ENCODE measurements at regions not wholly inside any gene's neighbourhood (a gene's known extent, or its start where the extent isn't known, plus 50 kb on each side); places are given as distances from the start of the nearest gene placed in this dataset.

DNA sequence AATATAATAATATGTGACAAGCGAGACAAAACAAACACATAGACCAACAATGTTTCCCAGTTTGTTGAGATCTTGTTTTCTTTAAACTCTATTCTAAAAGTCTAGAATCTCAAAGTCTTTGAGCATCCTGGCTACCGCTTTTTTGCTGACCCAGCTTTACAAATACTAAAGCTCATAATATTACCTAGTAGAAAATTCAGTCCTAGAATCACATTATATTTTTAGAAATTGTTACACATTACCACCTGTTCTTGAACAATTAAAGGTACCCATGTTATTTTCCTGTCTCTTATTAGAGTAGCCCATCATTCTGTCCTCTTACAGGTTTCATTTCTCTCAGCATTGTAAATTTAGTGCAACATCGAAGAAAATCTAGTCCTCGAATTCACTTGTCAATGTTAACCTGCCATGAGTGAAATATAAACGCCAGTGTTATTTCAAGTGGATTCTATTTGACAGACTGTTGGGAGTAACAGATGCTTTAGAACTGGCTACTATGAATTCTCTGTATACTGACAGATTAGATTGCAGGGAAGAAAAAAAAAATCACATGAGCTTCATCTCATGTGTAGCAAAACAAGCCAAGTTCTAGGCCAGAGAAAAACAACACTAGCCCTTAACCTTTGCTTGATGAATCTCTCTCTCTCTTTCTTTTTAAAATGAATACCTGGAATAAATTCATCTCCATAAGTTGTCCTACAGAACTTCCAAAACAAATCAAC lies 851.2 kb upstream of the ADAMTS5 start:
- Histone ChIP-seq H3K27me3 (no peaks in the 10 kb centered on the region), H3K9me3 (ENCODE audit: low read depth) (no peaks in the 10 kb centered on the region), H3K4me3 (no peak overlapping the region), H3K27ac (no peak overlapping the region), H3K36me3 (no peaks in the 10 kb centered on the region), H3K4me1 (ENCODE audit: low read depth) (no peaks in the 10 kb centered on the region)
- TF ChIP-seq, protein P1, sequence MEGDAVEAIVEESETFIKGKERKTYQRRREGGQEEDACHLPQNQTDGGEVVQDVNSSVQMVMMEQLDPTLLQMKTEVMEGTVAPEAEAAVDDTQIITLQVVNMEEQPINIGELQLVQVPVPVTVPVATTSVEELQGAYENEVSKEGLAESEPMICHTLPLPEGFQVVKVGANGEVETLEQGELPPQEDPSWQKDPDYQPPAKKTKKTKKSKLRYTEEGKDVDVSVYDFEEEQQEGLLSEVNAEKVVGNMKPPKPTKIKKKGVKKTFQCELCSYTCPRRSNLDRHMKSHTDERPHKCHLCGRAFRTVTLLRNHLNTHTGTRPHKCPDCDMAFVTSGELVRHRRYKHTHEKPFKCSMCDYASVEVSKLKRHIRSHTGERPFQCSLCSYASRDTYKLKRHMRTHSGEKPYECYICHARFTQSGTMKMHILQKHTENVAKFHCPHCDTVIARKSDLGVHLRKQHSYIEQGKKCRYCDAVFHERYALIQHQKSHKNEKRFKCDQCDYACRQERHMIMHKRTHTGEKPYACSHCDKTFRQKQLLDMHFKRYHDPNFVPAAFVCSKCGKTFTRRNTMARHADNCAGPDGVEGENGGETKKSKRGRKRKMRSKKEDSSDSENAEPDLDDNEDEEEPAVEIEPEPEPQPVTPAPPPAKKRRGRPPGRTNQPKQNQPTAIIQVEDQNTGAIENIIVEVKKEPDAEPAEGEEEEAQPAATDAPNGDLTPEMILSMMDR (IDR thresholded peaks at IDR 0.05; ENCODE audit: low read depth, low read length), result no peak
- peak in 1 of 2 donors; percentile 17 for DNase-seq (ENCODE audit: low read depth in 1 of 2, low spot score in 1 of 2)

GRCh38 chr21:27817074-27817473 lies 850.2 kb upstream of the ADAMTS5 start:
- DNase-seq (ENCODE audit: low read depth in 1 of 2, low spot score in 1 of 2), result peak in 1 of 2 donors; percentile 82
- Histone ChIP-seq H3K27me3 (no peaks in the 10 kb centered on the region), H3K9me3 (ENCODE audit: low read depth) (no peaks in the 10 kb centered on the region), H3K27ac (no peak overlapping the region), H3K36me3 (no peaks in the 10 kb centered on the region), H3K4me1 (ENCODE audit: low read depth) (no peaks in the 10 kb centered on the region), H3K4me3 (no peak overlapping the region)
- TF ChIP-seq, protein P1 (IDR thresholded peaks at IDR 0.05; ENCODE audit: low read depth, low read length), result no peak

- H3K27ac ChIP-seq, result no peak overlapping the region
Measured at GRCh38 chr21:27816301-27816700, 849.4 kb upstream of the ADAMTS5 start.

GRCh38 chr21:27814226-27814625 lies 847.3 kb upstream of the ADAMTS5 start:
- Histone ChIP-seq H3K27me3 (no peaks in the 10 kb centered on the region), H3K27ac (no peak overlapping the region), H3K9me3 (ENCODE audit: low read depth) (no peaks in the 10 kb centered on the region), H3K36me3 (no peaks in the 10 kb centered on the region), H3K4me3 (no peak overlapping the region), H3K4me1 (ENCODE audit: low read depth) (no peaks in the 10 kb centered on the region)
- TF ChIP-seq, protein P1 (IDR thresholded peaks at IDR 0.05; ENCODE audit: low read depth, low read length), result no peak
- no peak for DNase-seq (ENCODE audit: low read depth in 1 of 2, low spot score in 1 of 2)

More at GRCh38 chr21:27816301-27816700, 849.4 kb upstream of the ADAMTS5 start:
- Histone ChIP-seq H3K27me3 (no peaks in the 10 kb centered on the region), H3K9me3 (ENCODE audit: low read depth) (no peaks in the 10 kb centered on the region), H3K4me3 (no peak overlapping the region), H3K36me3 (no peaks in the 10 kb centered on the region), H3K4me1 (ENCODE audit: low read depth) (no peaks in the 10 kb centered on the region)
- TF ChIP-seq, protein P1 (IDR thresholded peaks at IDR 0.05; ENCODE audit: low read depth, low read length), result no peak
- DNase-seq (ENCODE audit: low read depth in 1 of 2, low spot score in 1 of 2), result no peak

- no peak overlapping the region for H3K27ac ChIP-seq
- no peak overlapping the region for H3K4me3 ChIP-seq
- TF ChIP-seq, protein P1 (IDR thresholded peaks at IDR 0.05; ENCODE audit: low read depth, low read length), result no peak
- no peaks in the 10 kb centered on the region for H3K36me3 ChIP-seq
- DNase-seq (ENCODE audit: low read depth in 1 of 2, low spot score in 1 of 2), result no peak
- H3K9me3 ChIP-seq (ENCODE audit: low read depth), result no peaks in the 10 kb centered on the region
- H3K4me1 ChIP-seq (ENCODE audit: low read depth), result no peaks in the 10 kb centered on the region
- no peaks in the 10 kb centered on the region for H3K27me3 ChIP-seq
Measured at GRCh38 chr21:27813750-27814149, 846.9 kb upstream of the ADAMTS5 start.
